ENCODE measurements at regions not wholly inside any gene's neighbourhood (a gene's known extent, or its start where the extent isn't known, plus 50 kb on each side); places are given as distances from the start of the nearest gene placed in this dataset.

- TF ChIP-seq, protein P1, sequence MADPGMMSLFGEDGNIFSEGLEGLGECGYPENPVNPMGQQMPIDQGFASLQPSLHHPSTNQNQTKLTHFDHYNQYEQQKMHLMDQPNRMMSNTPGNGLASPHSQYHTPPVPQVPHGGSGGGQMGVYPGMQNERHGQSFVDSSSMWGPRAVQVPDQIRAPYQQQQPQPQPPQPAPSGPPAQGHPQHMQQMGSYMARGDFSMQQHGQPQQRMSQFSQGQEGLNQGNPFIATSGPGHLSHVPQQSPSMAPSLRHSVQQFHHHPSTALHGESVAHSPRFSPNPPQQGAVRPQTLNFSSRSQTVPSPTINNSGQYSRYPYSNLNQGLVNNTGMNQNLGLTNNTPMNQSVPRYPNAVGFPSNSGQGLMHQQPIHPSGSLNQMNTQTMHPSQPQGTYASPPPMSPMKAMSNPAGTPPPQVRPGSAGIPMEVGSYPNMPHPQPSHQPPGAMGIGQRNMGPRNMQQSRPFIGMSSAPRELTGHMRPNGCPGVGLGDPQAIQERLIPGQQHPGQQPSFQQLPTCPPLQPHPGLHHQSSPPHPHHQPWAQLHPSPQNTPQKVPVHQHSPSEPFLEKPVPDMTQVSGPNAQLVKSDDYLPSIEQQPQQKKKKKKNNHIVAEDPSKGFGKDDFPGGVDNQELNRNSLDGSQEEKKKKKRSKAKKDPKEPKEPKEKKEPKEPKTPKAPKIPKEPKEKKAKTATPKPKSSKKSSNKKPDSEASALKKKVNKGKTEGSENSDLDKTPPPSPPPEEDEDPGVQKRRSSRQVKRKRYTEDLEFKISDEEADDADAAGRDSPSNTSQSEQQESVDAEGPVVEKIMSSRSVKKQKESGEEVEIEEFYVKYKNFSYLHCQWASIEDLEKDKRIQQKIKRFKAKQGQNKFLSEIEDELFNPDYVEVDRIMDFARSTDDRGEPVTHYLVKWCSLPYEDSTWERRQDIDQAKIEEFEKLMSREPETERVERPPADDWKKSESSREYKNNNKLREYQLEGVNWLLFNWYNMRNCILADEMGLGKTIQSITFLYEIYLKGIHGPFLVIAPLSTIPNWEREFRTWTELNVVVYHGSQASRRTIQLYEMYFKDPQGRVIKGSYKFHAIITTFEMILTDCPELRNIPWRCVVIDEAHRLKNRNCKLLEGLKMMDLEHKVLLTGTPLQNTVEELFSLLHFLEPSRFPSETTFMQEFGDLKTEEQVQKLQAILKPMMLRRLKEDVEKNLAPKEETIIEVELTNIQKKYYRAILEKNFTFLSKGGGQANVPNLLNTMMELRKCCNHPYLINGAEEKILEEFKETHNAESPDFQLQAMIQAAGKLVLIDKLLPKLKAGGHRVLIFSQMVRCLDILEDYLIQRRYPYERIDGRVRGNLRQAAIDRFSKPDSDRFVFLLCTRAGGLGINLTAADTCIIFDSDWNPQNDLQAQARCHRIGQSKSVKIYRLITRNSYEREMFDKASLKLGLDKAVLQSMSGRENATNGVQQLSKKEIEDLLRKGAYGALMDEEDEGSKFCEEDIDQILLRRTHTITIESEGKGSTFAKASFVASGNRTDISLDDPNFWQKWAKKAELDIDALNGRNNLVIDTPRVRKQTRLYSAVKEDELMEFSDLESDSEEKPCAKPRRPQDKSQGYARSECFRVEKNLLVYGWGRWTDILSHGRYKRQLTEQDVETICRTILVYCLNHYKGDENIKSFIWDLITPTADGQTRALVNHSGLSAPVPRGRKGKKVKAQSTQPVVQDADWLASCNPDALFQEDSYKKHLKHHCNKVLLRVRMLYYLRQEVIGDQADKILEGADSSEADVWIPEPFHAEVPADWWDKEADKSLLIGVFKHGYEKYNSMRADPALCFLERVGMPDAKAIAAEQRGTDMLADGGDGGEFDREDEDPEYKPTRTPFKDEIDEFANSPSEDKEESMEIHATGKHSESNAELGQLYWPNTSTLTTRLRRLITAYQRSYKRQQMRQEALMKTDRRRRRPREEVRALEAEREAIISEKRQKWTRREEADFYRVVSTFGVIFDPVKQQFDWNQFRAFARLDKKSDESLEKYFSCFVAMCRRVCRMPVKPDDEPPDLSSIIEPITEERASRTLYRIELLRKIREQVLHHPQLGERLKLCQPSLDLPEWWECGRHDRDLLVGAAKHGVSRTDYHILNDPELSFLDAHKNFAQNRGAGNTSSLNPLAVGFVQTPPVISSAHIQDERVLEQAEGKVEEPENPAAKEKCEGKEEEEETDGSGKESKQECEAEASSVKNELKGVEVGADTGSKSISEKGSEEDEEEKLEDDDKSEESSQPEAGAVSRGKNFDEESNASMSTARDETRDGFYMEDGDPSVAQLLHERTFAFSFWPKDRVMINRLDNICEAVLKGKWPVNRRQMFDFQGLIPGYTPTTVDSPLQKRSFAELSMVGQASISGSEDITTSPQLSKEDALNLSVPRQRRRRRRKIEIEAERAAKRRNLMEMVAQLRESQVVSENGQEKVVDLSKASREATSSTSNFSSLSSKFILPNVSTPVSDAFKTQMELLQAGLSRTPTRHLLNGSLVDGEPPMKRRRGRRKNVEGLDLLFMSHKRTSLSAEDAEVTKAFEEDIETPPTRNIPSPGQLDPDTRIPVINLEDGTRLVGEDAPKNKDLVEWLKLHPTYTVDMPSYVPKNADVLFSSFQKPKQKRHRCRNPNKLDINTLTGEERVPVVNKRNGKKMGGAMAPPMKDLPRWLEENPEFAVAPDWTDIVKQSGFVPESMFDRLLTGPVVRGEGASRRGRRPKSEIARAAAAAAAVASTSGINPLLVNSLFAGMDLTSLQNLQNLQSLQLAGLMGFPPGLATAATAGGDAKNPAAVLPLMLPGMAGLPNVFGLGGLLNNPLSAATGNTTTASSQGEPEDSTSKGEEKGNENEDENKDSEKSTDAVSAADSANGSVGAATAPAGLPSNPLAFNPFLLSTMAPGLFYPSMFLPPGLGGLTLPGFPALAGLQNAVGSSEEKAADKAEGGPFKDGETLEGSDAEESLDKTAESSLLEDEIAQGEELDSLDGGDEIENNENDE (IDR thresholded peaks at IDR 0.05; ENCODE audit: insufficient replicate concordance, low read length): no peak
- TF ChIP-seq SIX5 (IDR thresholded peaks at IDR 0.05; ENCODE audit: low read depth, low read length): no peak
- no peak for TF ChIP-seq HDAC2 (IDR thresholded peaks at IDR 0.05; ENCODE audit: borderline replicate concordance in 1 of 2, low read depth in 2 of 2, low read length in 2 of 2)
- TF ChIP-seq SIN3A (conservative IDR thresholded peaks at IDR 0.05 in 1 of 2, IDR thresholded peaks at IDR 0.05 in 1 of 2; ENCODE audit: low read depth in 1 of 2, low read length in 2 of 2): no peak
- no peak for TF ChIP-seq RXRA (IDR thresholded peaks at IDR 0.05; ENCODE audit: insufficient read depth, low read depth, low read length)
These were observed 63.0 kb upstream of the IMPG1 start (continued) for GRCh38 chr6:76135481-76135880.
